SK-N-SH (cell line): ENCODE measurements at regions not wholly inside any gene's neighbourhood (a gene's known extent, or its start where the extent isn't known, plus 50 kb on each side); places are given as distances from the start of the nearest gene placed in this dataset.

ENCODE experiments used
- CTCF ChIP-seq: fragments of 200-600 bp; sonication (generic); IDR thresholded peaks from 2 replicates; pipeline ENCODE4 v1.6.1; 2017; ENCODE audit warnings: antibody characterized with exemption, mild to moderate bottlenecking, moderate library complexity
- EZH2phosphoT487 ChIP-seq: fragments of 200-600 bp; sonication (generic); IDR thresholded peaks from 2 replicates; pipeline ENCODE4 v1.6.1; 2017; ENCODE audit warnings: low read depth, mixed run types, mild to moderate bottlenecking, antibody characterized with exemption, moderate library complexity, borderline replicate concordance
- FOSL2 ChIP-seq: IDR thresholded peaks from 2 replicates; pipeline ENCODE4 v1.4.0; 2012; ENCODE audit warnings: low read depth, mild to moderate bottlenecking, moderate library complexity, borderline replicate concordance
- JUND ChIP-seq: IDR thresholded peaks from 2 replicates; pipeline ENCODE4 v1.4.0; 2012
- POLR2AphosphoS5 ChIP-seq: IDR thresholded peaks from 2 replicates; pipeline ENCODE4 v1.6.1; 2012; ENCODE audit warnings: low read depth, low read length
- RAD21 ChIP-seq: IDR thresholded peaks from 2 replicates; pipeline ENCODE4 v1.6.1; 2012; ENCODE audit warnings: mild to moderate bottlenecking, low read length
- REST ChIP-seq: IDR thresholded peaks from 2 replicates; pipeline ENCODE4 v1.6.1; 2012; ENCODE audit warnings: mild to moderate bottlenecking, low read depth, low read length, moderate library complexity
- RFX5 ChIP-seq: IDR thresholded peaks from 2 replicates; pipeline ENCODE4 v1.6.1; 2012; ENCODE audit warnings: mild to moderate bottlenecking, improper control_type of control experiment, low read length
- TAF1 ChIP-seq: IDR thresholded peaks from 2 replicates; pipeline ENCODE4 v1.6.1; 2012; ENCODE audit warnings: low read depth, mild to moderate bottlenecking, low read length, moderate library complexity, borderline replicate concordance

GRCh38 chr3:143209715-143210059 is 90.1 kb downstream of the CHST2 start:
- TF ChIP-seq CTCF = no peak
- TF ChIP-seq REST = no peak
- no peak for TF ChIP-seq JUND
- TF ChIP-seq EZH2phosphoT487 = no peak
- TF ChIP-seq FOSL2 = no peak
- no peak for TF ChIP-seq RFX5
- TF ChIP-seq POLR2AphosphoS5 = no peak
- no peak for TF ChIP-seq RAD21
- no peak for TF ChIP-seq TAF1
